HEK293 (cell line): ENCODE measurements at regions not wholly inside any gene's neighbourhood (a gene's known extent, or its start where the extent isn't known, plus 50 kb on each side); places are given as distances from the start of the nearest gene placed in this dataset.
A peak's percentile ranks its signal among the peaks of the same experiment; 100 is the strongest.

Experiments used
- AEBP2 ChIP-seq: fragments of 450-650 bp; formaldehyde crosslinking; IDR thresholded peaks from 2 replicates; pipeline ENCODE4 v1.5.1; 2016; ENCODE audit warnings: missing biosample characterization, missing genetic modification characterization, borderline replicate concordance
- BCL6B ChIP-seq: fragments of 450-650 bp; formaldehyde crosslinking; IDR thresholded peaks from 2 replicates; pipeline ENCODE4 v1.5.1; 2017; ENCODE audit warnings: missing biosample characterization, missing genetic modification characterization
- CTCF ChIP-seq: fragments of 450-650 bp; formaldehyde crosslinking; IDR thresholded peaks from 2 replicates; pipeline ENCODE4 v1.5.1; 2016; ENCODE audit warnings: missing biosample characterization, missing genetic modification characterization
- FEZF1 ChIP-seq: fragments of 450-650 bp; formaldehyde crosslinking; IDR thresholded peaks from 2 replicates; pipeline ENCODE4 v1.5.1; 2016; ENCODE audit warnings: missing biosample characterization, missing genetic modification characterization
- KLF7 ChIP-seq: fragments of 450-650 bp; formaldehyde crosslinking; IDR thresholded peaks from 2 replicates; pipeline ENCODE4 v1.5.1; 2016; ENCODE audit warnings: missing biosample characterization, missing genetic modification characterization, borderline replicate concordance
- KLF8 ChIP-seq: fragments of 450-650 bp; formaldehyde crosslinking; IDR thresholded peaks from 2 replicates; pipeline ENCODE4 v1.5.1; 2016; ENCODE audit warnings: missing biosample characterization, missing genetic modification characterization
- PRDM1 ChIP-seq: fragments of 450-650 bp; formaldehyde crosslinking; IDR thresholded peaks from 2 replicates; pipeline ENCODE4; 2016; ENCODE audit warnings: missing biosample characterization, missing genetic modification characterization
- SETDB1 ChIP-seq: IDR thresholded peaks from one replicate; pipeline ENCODE4 v1.6.1; 2017; ENCODE audit warnings: mild to moderate bottlenecking, low read length, moderate library complexity, mixed read lengths; ENCODE audit not compliant: insufficient read length
- YY1 ChIP-seq: fragments of 450-650 bp; formaldehyde crosslinking; IDR thresholded peaks from 2 replicates; pipeline ENCODE4 v1.5.1; 2018; ENCODE audit warnings: missing biosample characterization, missing genetic modification characterization
- YY2 ChIP-seq: fragments of 450-650 bp; formaldehyde crosslinking; IDR thresholded peaks from 2 replicates; pipeline ENCODE4 v1.5.1; 2016; ENCODE audit warnings: missing biosample characterization, missing genetic modification characterization
- ZBTB17 ChIP-seq: fragments of 450-650 bp; formaldehyde crosslinking; IDR thresholded peaks from 2 replicates; pipeline ENCODE4 v1.5.1; 2016; ENCODE audit warnings: missing biosample characterization, missing genetic modification characterization
- ZFP3 ChIP-seq: fragments of 450-650 bp; formaldehyde crosslinking; IDR thresholded peaks from 2 replicates; pipeline ENCODE4 v1.5.1; 2016; ENCODE audit warnings: low read depth, missing biosample characterization, missing genetic modification characterization
- ZNF221 ChIP-seq: fragments of 450-650 bp; formaldehyde crosslinking; IDR thresholded peaks from 2 replicates; pipeline ENCODE4 v1.5.1; 2017; ENCODE audit warnings: missing biosample characterization, missing genetic modification characterization, borderline replicate concordance
- ZNF24 ChIP-seq: fragments of 450-650 bp; formaldehyde crosslinking; IDR thresholded peaks from 2 replicates; pipeline ENCODE4 v1.5.1; 2016; ENCODE audit warnings: missing biosample characterization, missing genetic modification characterization
- ZNF26 ChIP-seq: fragments of 450-650 bp; formaldehyde crosslinking; IDR thresholded peaks from 2 replicates; pipeline ENCODE4 v1.5.1; 2016; ENCODE audit warnings: missing biosample characterization, missing genetic modification characterization
- ZNF266 ChIP-seq: fragments of 450-650 bp; formaldehyde crosslinking; IDR thresholded peaks from 2 replicates; pipeline ENCODE4 v1.5.1; 2016; ENCODE audit warnings: missing biosample characterization, missing genetic modification characterization, low read depth
- ZNF302 ChIP-seq: fragments of 450-650 bp; formaldehyde crosslinking; IDR thresholded peaks from 2 replicates; pipeline ENCODE4 v1.5.1; 2016; ENCODE audit warnings: missing biosample characterization, missing genetic modification characterization, low read depth
- ZNF311 ChIP-seq: fragments of 450-650 bp; formaldehyde crosslinking; IDR thresholded peaks from 2 replicates; pipeline ENCODE4 v1.5.1; 2017; ENCODE audit warnings: missing biosample characterization, missing genetic modification characterization, borderline replicate concordance
- ZNF350 ChIP-seq: fragments of 450-650 bp; formaldehyde crosslinking; IDR thresholded peaks from 2 replicates; pipeline ENCODE4 v1.5.0; 2017; ENCODE audit warnings: missing biosample characterization, mild to moderate bottlenecking, missing genetic modification characterization
- ZNF426 ChIP-seq: fragments of 450-650 bp; formaldehyde crosslinking; IDR thresholded peaks from 2 replicates; pipeline ENCODE4 v1.5.1; 2017; ENCODE audit warnings: missing biosample characterization, missing genetic modification characterization, mild to moderate bottlenecking, inconsistent platforms, moderate library complexity
- ZNF529 ChIP-seq: fragments of 450-650 bp; formaldehyde crosslinking; IDR thresholded peaks from 2 replicates; pipeline ENCODE4 v1.5.1; 2017; ENCODE audit warnings: missing genetic modification characterization, missing biosample characterization; ENCODE audit not compliant: insufficient replicate concordance
- ZNF561 ChIP-seq: fragments of 450-650 bp; IDR thresholded peaks from 2 replicates; pipeline ENCODE4 v1.5.1; 2018; ENCODE audit warnings: missing biosample characterization, missing genetic modification characterization, borderline replicate concordance
- ZNF571 ChIP-seq: fragments of 450-650 bp; formaldehyde crosslinking; IDR thresholded peaks from 2 replicates; pipeline ENCODE4 v1.5.0; 2017; ENCODE audit warnings: missing biosample characterization, missing genetic modification characterization
- ZNF585B ChIP-seq: fragments of 450-650 bp; formaldehyde crosslinking; IDR thresholded peaks from 2 replicates; pipeline ENCODE4 v1.5.1; 2016; ENCODE audit warnings: missing biosample characterization, missing genetic modification characterization
- ZNF623 ChIP-seq: fragments of 450-650 bp; formaldehyde crosslinking; IDR thresholded peaks from 2 replicates; pipeline ENCODE4 v1.5.1; 2016; ENCODE audit warnings: missing biosample characterization, missing genetic modification characterization
- ZNF629 ChIP-seq: fragments of 450-650 bp; formaldehyde crosslinking; IDR thresholded peaks from 2 replicates; pipeline ENCODE4 v1.5.1; 2017; ENCODE audit warnings: missing biosample characterization, missing genetic modification characterization
- ZNF654 ChIP-seq: fragments of 450-650 bp; formaldehyde crosslinking; IDR thresholded peaks from 2 replicates; pipeline ENCODE4 v1.5.1; 2016; ENCODE audit warnings: low read depth, missing biosample characterization, missing genetic modification characterization
- ZNF701 ChIP-seq: fragments of 450-650 bp; formaldehyde crosslinking; IDR thresholded peaks from 2 replicates; pipeline ENCODE4 v1.5.1; 2016; ENCODE audit warnings: missing biosample characterization, missing genetic modification characterization
- ZNF704 ChIP-seq: fragments of 450-650 bp; formaldehyde crosslinking; IDR thresholded peaks from 2 replicates; pipeline ENCODE4 v1.5.1; 2016; ENCODE audit warnings: missing biosample characterization, missing genetic modification characterization
- ZNF76 ChIP-seq: fragments of 450-650 bp; formaldehyde crosslinking; IDR thresholded peaks from 2 replicates; pipeline ENCODE4; 2016; ENCODE audit warnings: low read depth, missing biosample characterization, missing genetic modification characterization, borderline replicate concordance
- ZSCAN4 ChIP-seq: fragments of 450-650 bp; formaldehyde crosslinking; IDR thresholded peaks from 2 replicates; pipeline ENCODE4 v1.5.1; 2017; ENCODE audit warnings: missing biosample characterization, missing genetic modification characterization
- ZSCAN5A ChIP-seq: fragments of 450-650 bp; formaldehyde crosslinking; IDR thresholded peaks from 2 replicates; pipeline ENCODE4 v1.5.1; 2016; ENCODE audit warnings: missing biosample characterization, missing genetic modification characterization
- ZXDB ChIP-seq: fragments of 450-650 bp; formaldehyde crosslinking; IDR thresholded peaks from 2 replicates; pipeline ENCODE4 v1.5.1; 2016; ENCODE audit warnings: missing biosample characterization, missing genetic modification characterization

- TF ChIP-seq BCL6B (tag by site-specific recombination) (no peak), ZNF311 (tag by site-specific recombination) (no peak), KLF8 (tag by site-specific recombination) (no peak), ZNF266 (tag by site-specific recombination) (no peak), ZNF704 (tag by site-specific recombination) (no peak), PRDM1 (tag by site-specific recombination) (no peak), ZNF302 (no peak), ZNF221 (tag by site-specific recombination) (no peak), ZSCAN4 (tag by site-specific recombination) (no peak), KLF7 (no peak), ZNF623 (tag by site-specific recombination) (no peak), ZNF26 (tag by site-specific recombination) (no peak), ZNF561 (tag by site-specific recombination) (no peak), ZNF350 (no peak), ZNF24 (tag by site-specific recombination) (no peak), ZSCAN5A (no peak), ZNF571 (no peak), YY2 (tag by site-specific recombination) (no peak), SETDB1 (no peak), ZBTB17 (peak; percentile 66), ZXDB (tag by site-specific recombination) (peak; percentile 72), ZNF76 (tag by site-specific recombination) (no peak), ZNF529 (tag by site-specific recombination) (no peak), ZFP3 (tag by site-specific recombination) (no peak), CTCF (no peak), ZNF426 (tag by site-specific recombination) (no peak), YY1 (tag by site-specific recombination) (no peak), AEBP2 (no peak), ZNF654 (tag by site-specific recombination) (no peak), ZNF629 (tag by site-specific recombination) (no peak), ZNF701 (no peak), FEZF1 (tag by site-specific recombination) (peak; percentile 79), ZNF585B (no peak)
Observed at GRCh38 chr15:81966631-81967030, 79.2 kb downstream of the MEX3B start (continued).
